Upper lobe of left lung (tissue), 6 donors: ENCODE measurements at regions not wholly inside any gene's neighbourhood (a gene's known extent, or its start where the extent isn't known, plus 50 kb on each side); places are given as distances from the start of the nearest gene placed in this dataset.

Experiments
- ATAC-seq, 2 donors: fragments of 200-7000 bp; cut with Tn5 transposase; one replicate each; pipeline ENCODE4 v1.9.1; 2022; ENCODE audit warnings: mild to moderate bottlenecking in 2 of 2, moderate library complexity in 2 of 2; ENCODE audit not compliant: low FRiP score in 2 of 2
- DNase-seq, 2 donors: peaks; one replicate each; pipeline ENCODE4 v3.0.0-alpha.2; 2019 to 2020
- H3K27ac ChIP-seq, 4 donors: fragments of 200-600 bp; sonication (generic); one replicate each; pipeline ENCODE4 v1.5.1; 2016 to 2019
- H3K27me3 ChIP-seq, 4 donors: fragments of 200-600 bp; sonication (generic); one replicate each; pipeline ENCODE4 v1.5.1; 2017 to 2019
- H3K36me3 ChIP-seq, 4 donors: fragments of 200-600 bp; sonication (generic); one replicate each; pipeline ENCODE4 v1.5.1; 2016 to 2019
- H3K4me1 ChIP-seq, 4 donors: fragments of 200-600 bp; sonication (generic); one replicate each; pipeline ENCODE4 v1.5.1; 2018 to 2019
- H3K4me3 ChIP-seq, 4 donors: fragments of 200-600 bp; sonication (generic); one replicate each; pipeline ENCODE4 v1.5.1; 2017 to 2019; ENCODE audit warnings: mild to moderate bottlenecking in 2 of 4, moderate library complexity in 1 of 4
- H3K9me3 ChIP-seq, 4 donors: fragments of 200-600 bp; sonication (generic); one replicate each; pipeline ENCODE4 v1.5.1; 2018 to 2019
- CTCF ChIP-seq, 6 experiments: fragments of 450-650 bp in 4 of 6; fragments of 200-600 bp in 2 of 6; sonication (generic) in 2 of 6; IDR thresholded peaks; one replicate each; pipeline ENCODE4 v1.5.1; 2016 to 2019; ENCODE audit warnings: antibody characterized with exemption in 6 of 6
- EP300 ChIP-seq, 4 donors: sonication (generic); formaldehyde crosslinking; IDR thresholded peaks; one replicate each; pipeline ENCODE4 v1.5.1; 2017; ENCODE audit warnings: antibody characterized with exemption in 4 of 4, control low read depth in 2 of 4
- POLR2A ChIP-seq, 4 donors: fragments of 450-650 bp; IDR thresholded peaks; one replicate each; pipeline ENCODE4 v1.5.1; 2016 to 2017; ENCODE audit warnings: antibody characterized with exemption in 4 of 4, mild to moderate bottlenecking in 2 of 4
- POLR2AphosphoS5 ChIP-seq, 2 donors: sonication (generic); formaldehyde crosslinking; IDR thresholded peaks; one replicate each; pipeline ENCODE4 v1.5.1; 2017; ENCODE audit warnings: antibody characterized with exemption in 2 of 2
- whole genome bisulfite sequencing, 2 donors: methylation state at CpG; one replicate each; pipeline ENCODE4 v1.1.5; 2017 to 2018; 5-methylcytosine and 5-hydroxymethylcytosine counted together
- donor health status: DM: no; HTN: no; CAD: no; lungs with moderate emphysema.
- donor health status: DM: no; HTN: yes; CAD: no; lungs with severe emphysema.

DNA sequence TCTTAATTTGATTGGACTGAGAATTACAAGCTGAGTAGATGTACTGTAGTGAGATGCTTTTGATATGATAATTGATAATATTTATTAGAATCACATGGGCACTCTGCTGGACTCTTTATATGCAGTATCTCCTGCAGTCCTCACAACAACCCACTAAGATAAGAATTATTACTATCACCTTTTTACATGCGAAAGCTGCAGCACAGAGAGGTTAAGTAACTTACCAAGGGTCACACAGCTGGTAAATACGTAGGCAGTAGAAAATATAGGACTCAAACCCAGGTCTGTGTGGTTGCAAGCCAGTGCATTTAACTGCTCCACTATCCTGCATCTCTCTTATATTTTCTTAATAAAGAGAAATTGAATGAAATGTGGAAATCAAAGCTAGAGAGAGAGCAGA is 392.8 kb upstream of the RORA start:
- ATAC-seq (no peak), DNase-seq (no peak)
- no peaks in the 10 kb centered on the region for H3K36me3 ChIP-seq
- no peak overlapping the region for H3K4me3 ChIP-seq
- no peaks in the 10 kb centered on the region for H3K27me3 ChIP-seq
- 88 to 97% methylated on average over 2 of the region's 2 CpGs for WGBS, 2 donors
- H3K9me3 ChIP-seq: peaks cover 0 to 5% (median 2%) of the 10 kb centered on the region in 4 donors
- TF ChIP-seq EP300 (IDR thresholded peaks at IDR 0.05): no peak
- no peak for TF ChIP-seq POLR2AphosphoS5 (IDR thresholded peaks at IDR 0.05)
- no peak for TF ChIP-seq POLR2A (IDR thresholded peaks at IDR 0.05)
- TF ChIP-seq CTCF (IDR thresholded peaks at IDR 0.05): no peak
- H3K27ac ChIP-seq: no peak overlapping the region
- H3K4me1 ChIP-seq: no peaks in the 10 kb centered on the region

GRCh38 chr15:61621146-61621545 is 392.0 kb upstream of the RORA start:
- peaks cover 0 to 6% (median 2%) of the 10 kb centered on the region in 4 donors for H3K9me3 ChIP-seq
- DNase-seq (peak in 1 of 2 donors; percentile 44), ATAC-seq (no peak)
- H3K36me3 ChIP-seq: no peaks in the 10 kb centered on the region
- H3K27ac ChIP-seq: no peak overlapping the region
- H3K4me1 ChIP-seq: no peaks in the 10 kb centered on the region
- H3K27me3 ChIP-seq: no peaks in the 10 kb centered on the region
- no peak overlapping the region for H3K4me3 ChIP-seq
- TF ChIP-seq POLR2AphosphoS5 (IDR thresholded peaks at IDR 0.05): no peak
- TF ChIP-seq CTCF (IDR thresholded peaks at IDR 0.05): peak in 4 of 6 experiments; percentile 14 to 32 (median 16)
- 0 to 3% methylated on average over 2 of the region's 2 CpGs for whole genome bisulfite sequencing, 2 donors

DNA sequence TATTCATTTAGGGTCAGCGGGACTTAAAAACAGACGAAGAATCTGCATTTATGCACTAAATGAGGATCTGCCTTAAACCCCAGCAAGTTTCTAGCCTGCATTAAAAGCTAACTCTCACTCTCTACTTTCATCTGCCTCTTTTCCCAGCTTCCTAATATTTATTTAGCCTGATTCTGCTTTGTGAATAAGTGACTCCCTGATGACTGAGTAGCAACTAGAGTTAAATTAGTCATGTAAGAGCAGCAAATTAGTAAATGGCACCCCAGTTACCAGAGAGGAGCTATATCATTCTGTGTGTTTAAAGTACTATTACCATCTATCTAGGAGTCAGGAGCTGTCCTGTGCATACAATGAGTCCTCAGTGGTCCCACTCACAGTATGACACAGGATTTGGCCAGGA is 391.0 kb upstream of the RORA start:
- DNase-seq (no peak), ATAC-seq (no peak)
- TF ChIP-seq POLR2A (IDR thresholded peaks at IDR 0.05) (no peak), POLR2AphosphoS5 (IDR thresholded peaks at IDR 0.05) (no peak), CTCF (IDR thresholded peaks at IDR 0.05) (no peak), EP300 (IDR thresholded peaks at IDR 0.05) (no peak)
- Histone ChIP-seq H3K27ac (no peak overlapping the region), H3K9me3 (peaks cover 0 to 6% (median 2%) of the 10 kb centered on the region in 4 donors), H3K36me3 (no peaks in the 10 kb centered on the region), H3K4me3 (no peak overlapping the region), H3K27me3 (no peaks in the 10 kb centered on the region), H3K4me1 (no peaks in the 10 kb centered on the region)
- WGBS, 2 donors: 87 to 95% methylated on average over 2 of the region's 2 CpGs

DNA sequence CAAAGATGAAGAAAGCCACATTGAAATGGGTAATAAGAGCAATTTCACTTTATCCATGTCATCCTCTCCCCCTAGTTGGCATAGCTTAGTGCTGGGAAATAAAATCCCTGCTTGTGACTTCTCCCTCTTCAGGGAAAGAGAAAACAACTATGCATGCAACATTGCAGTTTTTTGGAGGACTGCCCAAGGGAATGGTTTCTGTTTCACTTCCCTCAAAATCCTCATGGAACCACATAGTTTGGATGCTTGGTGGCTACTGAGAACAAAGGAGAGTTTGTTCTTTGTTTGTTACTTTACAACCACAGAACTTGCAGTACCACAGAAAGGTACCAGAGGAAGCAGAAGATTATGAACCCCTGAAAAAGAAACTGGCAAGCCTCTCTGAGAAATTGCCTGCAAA is 384.6 kb upstream of the RORA start:
- H3K4me1 ChIP-seq: no peaks in the 10 kb centered on the region
- H3K27me3 ChIP-seq: no peaks in the 10 kb centered on the region
- TF ChIP-seq CTCF (IDR thresholded peaks at IDR 0.05) (no peak), POLR2AphosphoS5 (IDR thresholded peaks at IDR 0.05) (no peak), POLR2A (IDR thresholded peaks at IDR 0.05) (no peak), EP300 (IDR thresholded peaks at IDR 0.05) (no peak)
- H3K9me3 ChIP-seq: peaks cover 3 to 20% (median 8%) of the 10 kb centered on the region in 4 donors
- ATAC-seq: no peak
- DNase-seq: no peak
- no peak overlapping the region for H3K27ac ChIP-seq
- H3K36me3 ChIP-seq: no peaks in the 10 kb centered on the region
- H3K4me3 ChIP-seq: no peak overlapping the region

- no peak for ATAC-seq
- Histone ChIP-seq H3K4me3 (no peak overlapping the region), H3K27me3 (no peaks in the 10 kb centered on the region), H3K9me3 (peaks cover 3 to 20% (median 8%) of the 10 kb centered on the region in 4 donors), H3K27ac (no peak overlapping the region), H3K36me3 (no peaks in the 10 kb centered on the region), H3K4me1 (no peaks in the 10 kb centered on the region)
- no peak for DNase-seq
- TF ChIP-seq POLR2A (IDR thresholded peaks at IDR 0.05) (no peak), POLR2AphosphoS5 (IDR thresholded peaks at IDR 0.05) (no peak), CTCF (IDR thresholded peaks at IDR 0.05) (no peak), EP300 (IDR thresholded peaks at IDR 0.05) (no peak)
Observed at GRCh38 chr15:61613138-61613537, 384.0 kb upstream of the RORA start.
